OCI-LY3 (cell line): ENCODE measurements at regions not wholly inside any gene's neighbourhood (a gene's known extent, or its start where the extent isn't known, plus 50 kb on each side); places are given as distances from the start of the nearest gene placed in this dataset.

ENCODE experiments used
- CTCF ChIP-seq: fragments of 200-600, 300-600 bp; sonication (generic); IDR thresholded peaks from 2 replicates; pipeline ENCODE4 v1.5.1; 2014; ENCODE audit warnings: antibody characterized with exemption, low read length, low read depth
- EZH2phosphoT487 ChIP-seq: fragments of 200-600 bp; shearing (Covaris generic); IDR thresholded peaks from 2 replicates; pipeline ENCODE4 v1.6.1; 2018; ENCODE audit warnings: antibody characterized with exemption, mixed run types, low read depth

GRCh38 chr9:84054341-84055010 is 73.9 kb downstream of the RMI1 start:
- TF ChIP-seq CTCF (no peak), EZH2phosphoT487 (no peak)
